Upper lobe of left lung (tissue), 4 donors: ENCODE measurements at regions not wholly inside any gene's neighbourhood (a gene's known extent, or its start where the extent isn't known, plus 50 kb on each side); places are given as distances from the start of the nearest gene placed in this dataset.

Source experiments
- EP300 ChIP-seq, 4 donors: sonication (generic); formaldehyde crosslinking; IDR thresholded peaks; one replicate each; pipeline ENCODE4 v1.5.1; 2017; ENCODE audit warnings: antibody characterized with exemption in 4 of 4, control low read depth in 2 of 4
- POLR2A ChIP-seq, 4 donors: fragments of 450-650 bp; IDR thresholded peaks; one replicate each; pipeline ENCODE4 v1.5.1; 2016 to 2017; ENCODE audit warnings: antibody characterized with exemption in 4 of 4, mild to moderate bottlenecking in 2 of 4
- POLR2AphosphoS5 ChIP-seq, 2 donors: sonication (generic); formaldehyde crosslinking; IDR thresholded peaks; one replicate each; pipeline ENCODE4 v1.5.1; 2017; ENCODE audit warnings: antibody characterized with exemption in 2 of 2
- TF ChIP-seq, protein P1 (sequence below), 6 experiments: fragments of 450-650 bp in 4 of 6; fragments of 200-600 bp in 2 of 6; sonication (generic) in 2 of 6; IDR thresholded peaks; one replicate each; pipeline ENCODE4 v1.5.1; 2016 to 2019; ENCODE audit warnings: antibody characterized with exemption in 6 of 6

DNA sequence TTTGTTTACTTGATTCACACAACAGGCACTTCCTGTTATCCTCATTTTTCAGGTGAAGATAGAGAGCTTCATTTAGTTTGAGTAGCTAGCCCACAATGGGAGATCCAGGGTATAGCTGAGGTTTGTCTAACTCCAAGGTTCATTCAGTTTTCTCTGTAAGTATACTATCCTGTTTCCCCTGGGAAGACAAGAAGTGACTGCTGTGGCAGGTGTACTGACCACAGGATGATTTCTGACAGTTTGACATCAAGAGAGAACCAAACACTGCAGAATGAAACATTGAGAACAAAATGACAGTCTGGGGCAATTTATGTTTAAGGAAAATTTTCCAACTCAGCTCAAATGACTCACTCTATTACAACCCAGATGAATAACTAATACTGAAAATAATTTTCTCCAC, 958.0 kb downstream of the STPG2 start:
- TF ChIP-seq, protein P1, sequence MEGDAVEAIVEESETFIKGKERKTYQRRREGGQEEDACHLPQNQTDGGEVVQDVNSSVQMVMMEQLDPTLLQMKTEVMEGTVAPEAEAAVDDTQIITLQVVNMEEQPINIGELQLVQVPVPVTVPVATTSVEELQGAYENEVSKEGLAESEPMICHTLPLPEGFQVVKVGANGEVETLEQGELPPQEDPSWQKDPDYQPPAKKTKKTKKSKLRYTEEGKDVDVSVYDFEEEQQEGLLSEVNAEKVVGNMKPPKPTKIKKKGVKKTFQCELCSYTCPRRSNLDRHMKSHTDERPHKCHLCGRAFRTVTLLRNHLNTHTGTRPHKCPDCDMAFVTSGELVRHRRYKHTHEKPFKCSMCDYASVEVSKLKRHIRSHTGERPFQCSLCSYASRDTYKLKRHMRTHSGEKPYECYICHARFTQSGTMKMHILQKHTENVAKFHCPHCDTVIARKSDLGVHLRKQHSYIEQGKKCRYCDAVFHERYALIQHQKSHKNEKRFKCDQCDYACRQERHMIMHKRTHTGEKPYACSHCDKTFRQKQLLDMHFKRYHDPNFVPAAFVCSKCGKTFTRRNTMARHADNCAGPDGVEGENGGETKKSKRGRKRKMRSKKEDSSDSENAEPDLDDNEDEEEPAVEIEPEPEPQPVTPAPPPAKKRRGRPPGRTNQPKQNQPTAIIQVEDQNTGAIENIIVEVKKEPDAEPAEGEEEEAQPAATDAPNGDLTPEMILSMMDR (IDR thresholded peaks at IDR 0.05): no peak
- TF ChIP-seq POLR2AphosphoS5 (IDR thresholded peaks at IDR 0.05): no peak
- no peak for TF ChIP-seq POLR2A (IDR thresholded peaks at IDR 0.05)
- TF ChIP-seq EP300 (IDR thresholded peaks at IDR 0.05): no peak
